ENCODE measurements at regions not wholly inside any gene's neighbourhood (a gene's known extent, or its start where the extent isn't known, plus 50 kb on each side); places are given as distances from the start of the nearest gene placed in this dataset.

- Histone ChIP-seq H3K4me3 (no peak overlapping the region), H3K9me3 (peaks cover 0 to 16% (median 0%) of the 10 kb centered on the region in 3 donors), H3K27ac (no peak overlapping the region), H3K36me3 (no peaks in the 10 kb centered on the region), H3K27me3 (no peaks in the 10 kb centered on the region), H3K4me1 (no peaks in the 10 kb centered on the region)
- ATAC-seq: no peak
- WGBS, 2 donors (ENCODE audit: low coverage in 1 of 2): 60 to 89% methylated on average over 3 to 4 of the region's 4 CpGs
- no peak for TF ChIP-seq POLR2A (IDR thresholded peaks at IDR 0.05)
These were observed 788.5 kb downstream of the C6orf118 start for GRCh38 chr6:164520916-164521315.

GRCh38 chr6:164507206-164507940 lies 802.0 kb downstream of the C6orf118 start:
- TF ChIP-seq POLR2A (IDR thresholded peaks at IDR 0.05) (no peak), POLR2AphosphoS5 (IDR thresholded peaks at IDR 0.05) (no peak), CTCF (IDR thresholded peaks at IDR 0.05) (no peak), EP300 (IDR thresholded peaks at IDR 0.05) (no peak)
- 35 to 54% methylated on average over 8 of the region's 8 CpGs for WGBS, 2 donors (ENCODE audit: low coverage in 1 of 2)
- H3K4me1 ChIP-seq: no peaks in the 10 kb centered on the region
- peak overlapping the region in 1 of 4 donors; percentile 42 for H3K27ac ChIP-seq
- H3K4me3 ChIP-seq: peak overlapping the region in 1 of 2 donors; percentile 17
- no peak for ATAC-seq
- no peaks in the 10 kb centered on the region for H3K9me3 ChIP-seq
- H3K36me3 ChIP-seq: no peaks in the 10 kb centered on the region
- no peaks in the 10 kb centered on the region for H3K27me3 ChIP-seq

- 88 to 89% methylated on average over 4 of the region's 4 CpGs for WGBS, 2 donors (ENCODE audit: low coverage in 1 of 2)
- H3K27ac ChIP-seq: no peak overlapping the region
- H3K4me1 ChIP-seq: no peaks in the 10 kb centered on the region
- H3K4me3 ChIP-seq: no peak overlapping the region
- TF ChIP-seq POLR2AphosphoS5 (IDR thresholded peaks at IDR 0.05) (no peak), EP300 (IDR thresholded peaks at IDR 0.05) (no peak), CTCF (IDR thresholded peaks at IDR 0.05) (no peak)
- H3K27me3 ChIP-seq: no peaks in the 10 kb centered on the region
- ATAC-seq: no peak
- H3K36me3 ChIP-seq: no peaks in the 10 kb centered on the region
- no peaks in the 10 kb centered on the region for H3K9me3 ChIP-seq
These were observed 804.0 kb downstream of the C6orf118 start for GRCh38 chr6:164505425-164505824.

DNA sequence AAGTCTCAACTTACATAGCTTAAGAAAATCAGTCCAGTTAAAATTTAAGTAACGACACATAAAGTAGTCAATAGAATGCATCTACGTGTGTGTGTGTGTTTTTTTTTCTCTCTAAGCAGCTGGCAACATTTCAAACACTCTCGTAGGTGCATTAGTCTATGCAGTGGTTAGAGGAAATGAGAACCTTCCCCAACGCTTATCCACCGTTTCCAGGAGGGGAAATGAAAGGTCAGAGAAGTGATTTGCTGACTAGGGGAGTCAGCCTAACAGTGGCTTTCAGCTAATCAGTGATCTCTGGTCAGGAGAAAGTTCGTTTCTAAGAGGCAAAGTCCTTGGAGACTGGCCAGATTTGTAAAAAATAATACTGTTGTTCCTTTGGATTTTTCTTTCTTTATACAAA lies 806.6 kb downstream of the C6orf118 start:
- Histone ChIP-seq H3K27me3 (no peaks in the 10 kb centered on the region), H3K4me3 (no peak overlapping the region), H3K27ac (no peak overlapping the region), H3K4me1 (no peaks in the 10 kb centered on the region), H3K36me3 (no peaks in the 10 kb centered on the region), H3K9me3 (no peaks in the 10 kb centered on the region)
- no peak for TF ChIP-seq EP300 (IDR thresholded peaks at IDR 0.05)
- no peak for TF ChIP-seq POLR2AphosphoS5 (IDR thresholded peaks at IDR 0.05)
- no peak for TF ChIP-seq CTCF (IDR thresholded peaks at IDR 0.05)
- no peak for ATAC-seq
- WGBS, 2 donors (ENCODE audit: low coverage in 1 of 2): 19 to 20% methylated on average over 3 to 6 of the region's 6 CpGs

DNA sequence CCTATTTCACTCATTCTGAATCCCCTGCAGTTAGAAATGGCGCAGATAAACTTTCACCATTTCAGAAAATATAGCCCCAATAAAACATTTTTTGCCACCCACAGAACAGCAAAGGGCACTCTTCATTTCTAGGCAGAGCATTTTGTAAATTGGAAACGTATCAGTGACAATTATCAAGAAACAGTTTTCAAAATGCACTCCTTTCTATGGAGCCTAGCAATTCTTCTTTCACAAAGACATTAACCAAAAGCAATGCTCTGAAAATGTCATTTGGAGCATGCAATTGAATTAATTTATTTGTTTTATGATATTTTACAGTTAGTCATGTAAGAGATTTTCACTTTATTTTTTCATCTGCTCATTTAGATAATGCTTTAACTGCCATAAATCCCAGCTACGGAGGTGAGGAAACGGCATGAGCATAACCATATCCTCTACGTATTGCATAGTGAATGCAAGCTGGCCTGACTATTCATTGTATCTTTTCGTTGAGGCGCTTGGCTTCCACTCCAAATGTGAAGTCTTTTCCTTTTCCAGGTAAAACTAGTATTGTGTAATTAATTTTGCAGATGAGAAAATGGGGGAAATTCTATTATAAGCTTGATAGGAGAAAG lies 813.4 kb downstream of the C6orf118 start:
- peaks cover 0 to 2% (median 0%) of the 10 kb centered on the region in 3 donors for H3K9me3 ChIP-seq
- 79 to 92% methylated on average over 7 of the region's 7 CpGs for WGBS, 2 donors (ENCODE audit: low coverage in 1 of 2)
- H3K27ac ChIP-seq: no peak overlapping the region
- no peaks in the 10 kb centered on the region for H3K4me1 ChIP-seq
- no peak for ATAC-seq
- H3K27me3 ChIP-seq: no peaks in the 10 kb centered on the region
- no peak for TF ChIP-seq POLR2AphosphoS5 (IDR thresholded peaks at IDR 0.05)
- TF ChIP-seq CTCF (IDR thresholded peaks at IDR 0.05): no peak
- no peak for TF ChIP-seq EP300 (IDR thresholded peaks at IDR 0.05)
- TF ChIP-seq POLR2A (IDR thresholded peaks at IDR 0.05): no peak
- H3K4me3 ChIP-seq: no peak overlapping the region
- no peaks in the 10 kb centered on the region for H3K36me3 ChIP-seq
